Activated T-helper 2 cell treated with anti-CD3 and anti-CD28 coated beads, Interferon-gamma antibody, Interleukin-2, Interleukin-4, amounts not matched to agents 10 μg/mL and 5 μg/mL and 100 μg/mL, durations not matched to agents 14 hours and 24 hours and 36 hours (primary cell): ENCODE measurements at regions not wholly inside any gene's neighbourhood (a gene's known extent, or its start where the extent isn't known, plus 50 kb on each side); places are given as distances from the start of the nearest gene placed in this dataset.
"Not testable (repeated sequence)": the region's sequence is repeated elsewhere in the genome, so short reads cannot be mapped to it uniquely, and the experiment has no call there.

Source experiments
- DNase-seq: peaks from one replicate; pipeline ENCODE4 v3.0.0; 2021; ENCODE audit warnings: low spot score
- H3K27ac Mint-ChIP-seq: one replicate; pipeline ENCODE4 v1.8.0; 2021; ENCODE audit warnings: mixed read lengths
- H3K27me3 Mint-ChIP-seq: one replicate; pipeline ENCODE4 v1.8.0; 2021; ENCODE audit warnings: low read depth, mixed read lengths
- H3K36me3 Mint-ChIP-seq: one replicate; pipeline ENCODE4 v1.8.0; 2021; ENCODE audit warnings: low read depth, mixed read lengths
- H3K4me1 Mint-ChIP-seq: one replicate; pipeline ENCODE4 v1.8.0; 2021; ENCODE audit warnings: low read depth, mixed read lengths
- H3K4me3 Mint-ChIP-seq: one replicate; pipeline ENCODE4 v1.8.0; 2021; ENCODE audit warnings: low read depth, mild to moderate bottlenecking, moderate library complexity, mixed read lengths
- H3K9me3 Mint-ChIP-seq: one replicate; pipeline ENCODE4 v1.8.0; 2021; ENCODE audit warnings: mixed read lengths
- intact Hi-C: fragments of 100-400 bp; cut with micrococcal nuclease; formaldehyde crosslinking; loops from one replicate; pipeline ENCODE4 v1.15.1; 2023

DNA sequence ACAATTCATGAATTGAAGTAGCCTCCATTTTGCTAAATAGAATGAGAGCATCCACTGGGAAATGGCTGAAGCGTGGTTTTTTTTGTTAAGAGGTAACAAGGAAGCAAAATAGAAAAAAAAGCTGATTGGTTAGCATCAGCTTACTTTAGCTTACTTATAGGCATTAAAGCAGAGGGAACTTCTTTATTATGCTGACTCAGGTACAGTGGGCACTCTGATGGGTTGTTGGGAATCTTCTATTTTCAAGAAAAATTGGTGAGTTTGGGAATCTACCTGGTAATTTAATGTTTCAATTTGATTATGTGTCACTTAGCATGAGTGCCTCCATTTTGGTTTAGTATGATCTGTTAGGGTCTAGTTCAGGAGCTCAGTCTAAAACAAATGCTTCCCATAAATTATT is 289.6 kb downstream of the ANXA1 start:
- Mint-ChIP-seq H3K9me3 (no peaks in the 10 kb centered on the region), H3K4me3 (no peak overlapping the region), H3K27me3 (no peaks in the 10 kb centered on the region), H3K36me3 (no peaks in the 10 kb centered on the region), H3K4me1 (no peaks in the 10 kb centered on the region), H3K27ac (no peak overlapping the region)
- intact Hi-C loops: no loop called here
- no peak for DNase-seq

DNA sequence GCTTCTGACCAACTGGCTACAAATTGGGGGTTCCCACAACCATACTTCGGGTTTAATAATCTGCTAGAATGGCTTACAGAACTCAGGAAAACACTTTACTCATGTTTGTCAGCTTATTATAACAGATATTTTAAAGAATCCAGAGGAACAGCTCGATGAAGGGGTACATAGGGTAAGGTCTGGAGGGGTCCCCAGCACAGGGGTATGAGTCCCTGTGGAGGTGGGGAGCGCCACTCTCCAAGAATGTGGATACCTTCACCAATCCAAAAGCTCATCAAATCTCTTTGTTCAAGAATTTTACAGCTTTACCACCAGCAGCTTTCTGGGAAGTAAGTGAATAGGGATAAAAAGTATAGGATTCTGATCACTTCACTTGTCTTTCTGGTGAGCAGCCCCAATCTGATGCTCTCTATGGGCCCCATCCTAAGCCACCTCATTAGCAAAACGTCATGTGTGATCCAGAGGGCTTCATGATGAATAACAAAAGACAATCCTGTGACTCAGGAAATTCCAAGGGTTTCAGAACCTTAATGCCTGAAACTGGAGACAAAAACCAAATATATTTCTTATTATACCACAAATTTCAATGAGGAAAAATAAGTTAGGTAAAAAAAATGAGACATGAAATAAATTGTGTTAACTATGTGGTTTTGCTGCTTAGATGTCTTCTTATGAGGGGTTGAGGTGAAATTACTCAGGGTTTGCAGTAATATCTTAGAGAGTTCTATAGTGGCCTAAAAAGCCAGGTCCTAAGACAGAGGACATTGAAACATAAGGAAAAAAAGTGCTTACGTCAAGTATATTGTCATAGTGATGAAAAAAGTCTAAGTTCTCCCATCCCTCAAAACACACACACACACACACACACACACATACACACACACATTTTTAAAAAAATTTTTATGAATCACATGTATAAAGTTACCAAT is 290.5 kb downstream of the ANXA1 start:
- H3K27ac Mint-ChIP-seq: no peak overlapping the region
- no peaks in the 10 kb centered on the region for H3K27me3 Mint-ChIP-seq
- intact Hi-C loops: no loop called here
- no peaks in the 10 kb centered on the region for H3K36me3 Mint-ChIP-seq
- no peaks in the 10 kb centered on the region for H3K4me1 Mint-ChIP-seq
- no peak overlapping the region for H3K4me3 Mint-ChIP-seq
- H3K9me3 Mint-ChIP-seq: no peaks in the 10 kb centered on the region
- no peak for DNase-seq

DNA sequence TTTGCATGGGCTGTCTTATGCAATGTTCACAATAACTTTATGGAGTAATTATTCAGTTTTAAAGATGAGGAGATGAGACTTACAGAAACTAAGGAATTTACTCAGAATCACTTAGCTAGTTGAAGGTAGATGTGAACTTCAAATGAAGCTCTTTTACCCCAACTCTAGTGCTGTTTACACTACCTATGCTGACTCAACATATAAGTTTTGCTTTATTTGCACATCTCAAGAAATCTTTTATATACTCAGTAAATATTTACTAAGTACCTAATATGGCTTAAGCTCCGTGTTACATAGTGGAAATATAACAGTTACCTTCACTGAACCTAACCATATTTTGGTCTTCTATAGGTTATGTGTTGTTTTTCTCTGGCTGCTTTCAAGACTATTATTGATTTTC is 293.2 kb downstream of the ANXA1 start:
- no peak overlapping the region for H3K4me3 Mint-ChIP-seq
- no peaks in the 10 kb centered on the region for H3K9me3 Mint-ChIP-seq
- H3K27ac Mint-ChIP-seq: no peak overlapping the region
- intact Hi-C loops: no loop called here
- no peaks in the 10 kb centered on the region for H3K4me1 Mint-ChIP-seq
- H3K36me3 Mint-ChIP-seq: no peaks in the 10 kb centered on the region
- no peak for DNase-seq
- no peaks in the 10 kb centered on the region for H3K27me3 Mint-ChIP-seq

DNA sequence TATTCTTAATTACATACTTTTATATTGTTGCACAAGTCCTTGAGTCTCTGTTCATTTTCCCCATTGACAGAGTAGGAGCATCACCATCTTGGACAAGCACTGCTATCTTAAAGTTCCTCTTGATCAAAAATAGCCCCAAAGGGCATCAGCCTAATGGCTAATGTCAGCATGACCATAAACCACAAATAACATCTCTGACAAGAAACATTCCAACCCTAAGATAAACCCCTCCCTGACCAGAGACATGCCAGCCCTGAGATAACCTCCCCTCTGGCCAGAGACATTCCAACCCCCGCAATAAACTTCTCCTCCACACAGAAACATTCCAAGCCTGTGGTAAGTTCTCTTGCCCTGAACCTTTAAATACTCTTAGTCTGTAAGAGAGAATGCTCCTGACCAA is 293.7 kb downstream of the ANXA1 start:
- H3K4me3 Mint-ChIP-seq, H3K4me1 Mint-ChIP-seq, intact Hi-C loops, H3K36me3 Mint-ChIP-seq, DNase-seq, H3K27me3 Mint-ChIP-seq, H3K9me3 Mint-ChIP-seq, H3K27ac Mint-ChIP-seq: not testable (repeated sequence)

DNA sequence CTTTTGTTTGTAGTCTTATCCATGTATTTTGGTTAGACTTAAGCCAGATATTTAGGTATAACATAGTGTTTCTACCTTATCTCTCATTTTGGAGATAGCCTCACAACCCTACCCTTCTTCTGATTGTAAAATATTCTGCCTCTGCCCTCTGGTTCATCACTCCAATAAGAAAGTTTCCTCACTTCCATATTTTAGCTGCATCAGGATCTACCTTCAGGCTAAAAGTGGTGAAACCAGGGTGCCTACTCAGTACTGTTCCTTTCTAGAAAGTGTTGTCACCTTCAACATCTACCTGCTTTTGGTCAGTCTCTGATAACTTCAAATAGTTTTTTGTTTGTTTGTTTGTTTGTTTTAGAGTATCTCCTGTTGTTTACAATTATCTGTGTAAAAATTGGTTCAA is 294.6 kb downstream of the ANXA1 start:
- Mint-ChIP-seq H3K4me3 (no peak overlapping the region), H3K9me3 (no peaks in the 10 kb centered on the region), H3K4me1 (no peaks in the 10 kb centered on the region), H3K27me3 (no peaks in the 10 kb centered on the region), H3K36me3 (no peaks in the 10 kb centered on the region), H3K27ac (no peak overlapping the region)
- intact Hi-C loops: no loop called here
- DNase-seq: no peak

DNA sequence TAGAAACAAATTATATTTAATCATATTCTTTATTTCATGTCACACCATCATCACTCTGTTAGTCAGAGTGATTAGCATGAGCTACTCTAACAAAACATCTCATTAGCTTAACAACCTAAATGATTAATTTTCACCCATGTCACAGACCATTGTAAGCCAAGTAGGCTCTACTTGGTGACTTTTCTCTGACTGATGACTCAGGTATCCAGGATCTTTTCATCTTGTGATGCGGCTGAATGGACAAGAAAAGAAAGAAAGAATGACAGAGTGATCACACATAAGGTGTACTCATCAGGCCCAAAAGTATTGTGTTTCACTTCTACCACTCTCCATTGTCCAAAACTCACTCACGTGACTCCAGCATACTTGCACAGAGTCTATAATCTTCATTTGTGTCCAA is 299.3 kb downstream of the ANXA1 start:
- Mint-ChIP-seq H3K27ac (no peak overlapping the region), H3K4me3 (no peak overlapping the region), H3K4me1 (no peaks in the 10 kb centered on the region), H3K9me3 (no peaks in the 10 kb centered on the region), H3K27me3 (no peaks in the 10 kb centered on the region), H3K36me3 (no peaks in the 10 kb centered on the region)
- DNase-seq: no peak
- intact Hi-C loops: no loop called here

DNA sequence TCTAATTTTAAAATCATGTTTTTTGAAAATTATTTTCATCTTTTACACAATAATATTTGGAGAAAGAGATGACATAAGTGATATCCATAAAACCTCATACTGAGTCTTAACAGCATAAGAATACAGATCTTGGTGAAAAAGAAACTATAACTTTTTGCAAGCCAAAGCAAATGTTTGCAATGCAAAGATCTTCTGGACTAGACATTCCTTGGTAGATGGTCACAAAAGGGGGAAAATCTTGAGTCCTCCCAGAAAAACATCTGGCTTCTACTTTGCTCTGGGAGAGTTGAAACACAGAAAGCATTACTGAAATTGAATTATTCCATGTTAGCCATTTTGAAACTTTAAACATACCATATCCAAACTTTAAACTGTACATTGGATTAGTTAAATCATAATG is 308.2 kb downstream of the ANXA1 start:
- Mint-ChIP-seq H3K9me3 (no peaks in the 10 kb centered on the region), H3K27ac (no peak overlapping the region), H3K27me3 (no peaks in the 10 kb centered on the region), H3K4me3 (no peak overlapping the region), H3K4me1 (no peaks in the 10 kb centered on the region), H3K36me3 (no peaks in the 10 kb centered on the region)
- intact Hi-C loops: no loop called here
- no peak for DNase-seq

DNA sequence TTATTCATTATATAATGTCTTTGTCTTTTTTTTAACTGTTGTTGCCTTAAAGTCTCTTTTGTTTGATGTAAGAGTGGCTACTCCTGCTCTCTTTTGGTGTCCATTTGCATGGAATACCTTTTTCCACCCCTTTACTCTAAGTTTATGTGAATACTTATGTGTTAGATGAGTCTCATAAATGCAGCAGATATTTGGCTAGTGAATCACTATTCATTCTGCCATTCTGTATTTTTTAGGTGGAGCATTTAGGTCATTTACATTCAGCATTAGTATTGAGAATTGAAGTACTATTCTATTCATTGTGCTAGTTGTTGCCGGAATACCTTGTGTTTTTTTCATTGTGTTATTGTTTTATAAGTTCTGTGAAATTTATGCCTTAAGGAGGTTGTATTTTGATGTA is 317.1 kb downstream of the ANXA1 start:
- no peaks in the 10 kb centered on the region for H3K4me1 Mint-ChIP-seq
- H3K27ac Mint-ChIP-seq: no peak overlapping the region
- H3K4me3 Mint-ChIP-seq: no peak overlapping the region
- intact Hi-C loops: no loop called here
- H3K36me3 Mint-ChIP-seq: no peaks in the 10 kb centered on the region
- H3K9me3 Mint-ChIP-seq: no peaks in the 10 kb centered on the region
- no peak for DNase-seq
- H3K27me3 Mint-ChIP-seq: no peaks in the 10 kb centered on the region

DNA sequence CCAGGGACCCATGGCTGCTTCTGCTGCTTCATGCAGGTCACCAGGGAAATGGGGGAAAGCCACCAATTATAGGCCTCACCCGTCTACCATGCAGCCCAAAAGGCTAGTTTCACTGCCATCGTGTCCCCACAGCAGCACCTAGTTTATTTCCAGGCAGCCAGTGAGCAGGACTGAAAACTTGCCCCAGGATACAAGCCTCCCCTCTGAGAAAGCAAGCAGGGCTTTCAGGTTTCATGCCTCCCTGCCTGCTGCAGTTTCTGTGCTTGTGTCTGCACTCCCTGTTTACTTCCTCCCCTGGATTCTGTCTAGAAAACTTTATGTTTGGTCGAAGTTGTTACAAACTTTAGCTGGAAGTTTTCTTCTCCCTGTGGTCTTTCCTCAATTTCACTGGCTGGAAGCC is 319.1 kb downstream of the ANXA1 start:
- H3K27ac Mint-ChIP-seq: no peak overlapping the region
- H3K27me3 Mint-ChIP-seq: no peaks in the 10 kb centered on the region
- no peak for DNase-seq
- peaks cover 5% of the 10 kb centered on the region for H3K9me3 Mint-ChIP-seq
- H3K4me1 Mint-ChIP-seq: no peaks in the 10 kb centered on the region
- no peaks in the 10 kb centered on the region for H3K36me3 Mint-ChIP-seq
- intact Hi-C loops: no loop called here
- H3K4me3 Mint-ChIP-seq: no peak overlapping the region

DNA sequence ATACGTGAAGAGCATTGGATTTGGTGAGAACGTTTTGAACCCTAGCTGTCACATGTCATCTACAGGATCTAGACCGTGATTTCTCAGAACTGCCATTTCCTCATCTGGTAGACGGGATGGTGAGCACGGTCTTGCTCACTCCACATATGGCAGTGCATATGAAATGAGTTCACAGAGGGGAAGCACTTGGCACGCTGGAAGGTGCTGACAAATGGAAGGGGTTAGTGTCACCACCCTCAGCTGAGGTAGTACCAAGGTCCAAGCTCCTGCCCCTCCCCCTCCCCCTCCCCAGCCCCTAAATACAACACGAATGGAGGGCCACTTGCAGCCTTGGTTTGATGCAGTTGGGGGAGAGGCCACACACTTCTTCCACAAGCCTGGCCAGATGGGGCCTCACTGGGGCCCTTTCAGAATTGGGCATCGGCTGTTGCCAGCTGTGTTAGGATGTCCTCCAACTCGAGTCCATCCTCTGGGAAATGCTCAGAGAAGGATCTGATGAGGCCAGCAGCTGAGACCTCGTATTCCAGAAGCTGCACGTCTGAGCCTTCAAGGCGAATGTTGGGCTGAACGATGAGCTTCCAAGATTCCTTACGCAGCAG is 322.4 kb downstream of the ANXA1 start:
- H3K4me3 Mint-ChIP-seq: no peak overlapping the region
- no peaks in the 10 kb centered on the region for H3K36me3 Mint-ChIP-seq
- H3K9me3 Mint-ChIP-seq: peaks cover 5% of the 10 kb centered on the region
- no peaks in the 10 kb centered on the region for H3K27me3 Mint-ChIP-seq
- H3K4me1 Mint-ChIP-seq: no peaks in the 10 kb centered on the region
- no peak for DNase-seq
- H3K27ac Mint-ChIP-seq: no peak overlapping the region
- intact Hi-C loops: no loop called here

DNA sequence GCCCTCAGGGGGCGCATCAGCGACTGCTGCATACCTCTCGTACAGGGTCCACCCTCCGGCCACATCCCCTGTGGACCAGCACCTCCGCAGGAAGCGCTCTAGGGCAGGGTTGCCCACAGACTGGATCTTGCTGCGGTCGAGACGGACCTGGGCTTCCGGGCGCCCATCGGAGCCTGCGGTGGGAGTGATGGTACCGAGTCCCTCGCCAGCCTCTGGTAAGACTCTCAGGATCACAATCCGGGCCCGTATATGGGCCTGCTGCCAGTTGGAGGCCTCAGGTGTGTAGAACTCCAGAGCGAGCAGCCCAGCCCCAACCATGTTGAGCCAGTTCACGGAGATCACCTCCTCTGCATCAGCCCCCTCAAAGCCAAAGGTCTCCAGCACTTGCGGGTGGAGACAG is 323.0 kb downstream of the ANXA1 start:
- Mint-ChIP-seq H3K36me3 (no peaks in the 10 kb centered on the region), H3K4me1 (no peaks in the 10 kb centered on the region), H3K27me3 (no peaks in the 10 kb centered on the region), H3K27ac (no peak overlapping the region), H3K4me3 (no peak overlapping the region), H3K9me3 (peaks cover 5% of the 10 kb centered on the region)
- DNase-seq: no peak
- intact Hi-C loops: no loop called here

DNA sequence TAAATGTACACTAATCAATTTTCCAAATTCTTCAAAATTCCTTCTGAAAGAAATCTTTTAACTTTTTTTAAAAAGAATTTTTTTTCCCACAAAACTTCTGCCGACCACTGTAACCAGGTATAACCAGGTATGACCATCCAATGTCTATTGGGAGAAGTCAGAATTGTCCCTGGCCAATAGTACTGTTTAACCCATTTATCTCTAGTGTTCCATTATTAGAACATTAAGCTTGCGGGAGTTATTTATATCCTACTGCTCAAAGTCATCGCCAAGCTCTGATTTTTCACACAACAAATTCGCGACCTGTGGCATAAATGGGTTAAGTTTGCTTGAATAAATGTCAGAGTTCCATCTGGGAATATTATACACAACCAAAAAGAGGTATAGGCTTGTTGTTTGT is 343.2 kb downstream of the ANXA1 start:
- intact Hi-C loops: no loop called here
- Mint-ChIP-seq H3K4me3 (no peak overlapping the region), H3K27me3 (no peaks in the 10 kb centered on the region), H3K27ac (no peak overlapping the region), H3K4me1 (no peaks in the 10 kb centered on the region), H3K36me3 (no peaks in the 10 kb centered on the region), H3K9me3 (no peaks in the 10 kb centered on the region)
- no peak for DNase-seq

DNA sequence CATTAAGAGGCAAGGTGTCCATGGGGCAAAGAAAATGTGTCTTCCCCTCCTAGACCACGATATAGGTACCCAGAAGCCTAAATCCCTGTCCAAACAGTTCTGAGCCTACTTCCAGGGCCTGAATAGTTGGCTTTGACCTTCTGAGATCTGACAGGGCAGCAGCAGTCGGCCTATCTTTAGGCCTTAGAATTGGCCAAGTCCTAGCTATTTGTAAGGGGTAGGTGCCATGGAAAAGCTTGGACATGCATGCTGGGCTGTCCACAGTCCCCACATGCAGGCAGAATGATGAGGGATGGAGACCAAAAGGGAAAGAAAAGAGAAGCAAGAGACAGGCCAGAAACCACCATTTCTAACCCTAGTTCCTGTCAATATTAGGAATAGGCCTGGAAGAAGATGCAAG is 346.1 kb downstream of the ANXA1 start:
- Mint-ChIP-seq H3K36me3 (no peaks in the 10 kb centered on the region), H3K27ac (no peak overlapping the region), H3K4me1 (no peaks in the 10 kb centered on the region), H3K9me3 (no peaks in the 10 kb centered on the region), H3K27me3 (no peaks in the 10 kb centered on the region), H3K4me3 (no peak overlapping the region)
- DNase-seq: no peak
- intact Hi-C loops: no loop called here
